Cardiac muscle cell (in vitro differentiated cells and primary cell): ENCODE measurements at regions not wholly inside any gene's neighbourhood (a gene's known extent, or its start where the extent isn't known, plus 50 kb on each side); places are given as distances from the start of the nearest gene placed in this dataset.
"Not testable (repeated sequence)": the region's sequence is repeated elsewhere in the genome, so short reads cannot be mapped to it uniquely, and the experiment has no call there.

Source experiments
- DNase-seq, 2 donors: peaks; one replicate each; pipeline versions ENCODE4 v3.0.0 to v3.0.0-alpha.2; 2010 to 2017; ENCODE audit warnings: low read depth in 1 of 2, low spot score in 1 of 2
- H3K27ac ChIP-seq: fragments of 200-600 bp; sonication (generic); 2 replicates; pipeline ENCODE4 v1.5.1; 2016
- H3K27me3 ChIP-seq: fragments of 200-600 bp; sonication (generic); 2 replicates; pipeline ENCODE4 v1.6.0; 2016; ENCODE audit warnings: control low read depth
- H3K36me3 ChIP-seq: fragments of 200-600 bp; sonication (generic); 2 replicates; pipeline ENCODE4 v1.5.1; 2016; ENCODE audit warnings: control low read depth
- H3K4me1 ChIP-seq: fragments of 200-600 bp; sonication (generic); 2 replicates; pipeline ENCODE4 v1.8.1; 2017; ENCODE audit warnings: low read depth, mild to moderate bottlenecking, mixed run types
- H3K4me3 ChIP-seq: fragments of 200-600 bp; sonication (generic); 2 replicates; pipeline ENCODE4 v1.5.1; 2016; ENCODE audit warnings: mild to moderate bottlenecking
- H3K9me3 ChIP-seq: fragments of 200-600 bp; sonication (generic); 2 replicates; pipeline ENCODE4 v1.5.1; 2017; ENCODE audit warnings: low read depth, mild to moderate bottlenecking, control low read depth
- CTCF ChIP-seq: IDR thresholded peaks from 2 replicates; pipeline ENCODE4 v1.5.1; 2012; ENCODE audit warnings: low read depth, mild to moderate bottlenecking, low read length

GRCh38 chr12:83434600-83434999 lies 747.9 kb downstream of the TMTC2 start:
- no peak overlapping the region for H3K4me3 ChIP-seq
- no peaks in the 10 kb centered on the region for H3K4me1 ChIP-seq
- H3K27ac ChIP-seq: no peak overlapping the region
- H3K9me3 ChIP-seq: peaks cover 2% of the 10 kb centered on the region
- DNase-seq: no peak
- no peaks in the 10 kb centered on the region for H3K36me3 ChIP-seq
- H3K27me3 ChIP-seq: no peaks in the 10 kb centered on the region
- no peak for TF ChIP-seq CTCF

GRCh38 chr12:83432176-83432719 lies 745.5 kb downstream of the TMTC2 start:
- DNase-seq: no peak
- H3K4me1 ChIP-seq: no peaks in the 10 kb centered on the region
- no peak for TF ChIP-seq CTCF

GRCh38 chr12:83427586-83428136 lies 741.0 kb downstream of the TMTC2 start:
- not testable (repeated sequence) for H3K36me3 ChIP-seq, H3K4me1 ChIP-seq, H3K4me3 ChIP-seq, DNase-seq, H3K27me3 ChIP-seq, H3K9me3 ChIP-seq, H3K27ac ChIP-seq

More at GRCh38 chr12:83432176-83432719, 745.5 kb downstream of the TMTC2 start:
- H3K27ac ChIP-seq: no peak overlapping the region
- peaks cover 2% of the 10 kb centered on the region for H3K9me3 ChIP-seq
- no peak overlapping the region for H3K4me3 ChIP-seq
- H3K36me3 ChIP-seq: no peaks in the 10 kb centered on the region
- H3K27me3 ChIP-seq: no peaks in the 10 kb centered on the region

- H3K4me1 ChIP-seq: no peaks in the 10 kb centered on the region
- no peaks in the 10 kb centered on the region for H3K27me3 ChIP-seq
- no peaks in the 10 kb centered on the region for H3K36me3 ChIP-seq
- no peak overlapping the region for H3K4me3 ChIP-seq
- no peak for DNase-seq
- no peak for TF ChIP-seq CTCF
- no peak overlapping the region for H3K27ac ChIP-seq
- peaks cover 4% of the 10 kb centered on the region for H3K9me3 ChIP-seq
These were observed 728.3 kb downstream of the TMTC2 start for GRCh38 chr12:83414981-83415380.

GRCh38 chr12:83408851-83409250 lies 722.1 kb downstream of the TMTC2 start:
- no peaks in the 10 kb centered on the region for H3K36me3 ChIP-seq
- H3K4me1 ChIP-seq: no peaks in the 10 kb centered on the region
- TF ChIP-seq CTCF: no peak
- peaks cover 4% of the 10 kb centered on the region for H3K9me3 ChIP-seq
- no peak for DNase-seq
- no peak overlapping the region for H3K4me3 ChIP-seq
- no peaks in the 10 kb centered on the region for H3K27me3 ChIP-seq
- H3K27ac ChIP-seq: no peak overlapping the region

- Histone ChIP-seq H3K27ac (no peak overlapping the region), H3K27me3 (no peaks in the 10 kb centered on the region)
These were observed 721.4 kb downstream of the TMTC2 start for GRCh38 chr12:83408146-83408545.

More at GRCh38 chr12:83408146-83408545, 721.4 kb downstream of the TMTC2 start:
- no peak overlapping the region for H3K4me3 ChIP-seq
- H3K4me1 ChIP-seq: no peaks in the 10 kb centered on the region
- DNase-seq: no peak
- peaks cover 4% of the 10 kb centered on the region for H3K9me3 ChIP-seq
- no peak for TF ChIP-seq CTCF
- H3K36me3 ChIP-seq: no peaks in the 10 kb centered on the region
